Gastrocnemius medialis (tissue), 4 donors: ENCODE measurements at regions not wholly inside any gene's neighbourhood (a gene's known extent, or its start where the extent isn't known, plus 50 kb on each side); places are given as distances from the start of the nearest gene placed in this dataset.

Source experiments
- ATAC-seq, 2 donors: fragments of 150-250 bp; one replicate each; pipeline ENCODE4 v1.9.1; 2016
- DNase-seq, 2 donors: peaks; one replicate each; pipeline ENCODE4 v3.0.0-alpha.2; 2019
- H3K27ac ChIP-seq, 4 donors: fragments of 200-600 bp; sonication (generic); 1 replicate in 1 of 4; 2 replicates in 3 of 4; pipeline ENCODE4 v1.5.1; 2016 to 2018; ENCODE audit warnings: mild to moderate bottlenecking in 2 of 4, moderate library complexity in 1 of 4
- H3K27me3 ChIP-seq, 3 donors: fragments of 200-600 bp; sonication (generic) in 2 of 3; 1 replicate in 1 of 3; 2 replicates in 2 of 3; pipeline versions ENCODE4 v1.5.1 to v1.6.0; 2016 to 2019; ENCODE audit warnings: mild to moderate bottlenecking in 1 of 3, moderate library complexity in 1 of 3
- H3K36me3 ChIP-seq, 2 donors: fragments of 200-600 bp; sonication (generic) in 1 of 2; one replicate each; pipeline ENCODE4 v1.5.1; 2017 to 2018
- H3K4me1 ChIP-seq, 2 donors: fragments of 200-600 bp; sonication (generic) in 1 of 2; one replicate each; pipeline ENCODE4 v1.5.1; 2016 to 2017; ENCODE audit warnings: mild to moderate bottlenecking in 2 of 2
- H3K4me3 ChIP-seq, 4 donors: fragments of 200-600 bp; sonication (generic) in 3 of 4; 1 replicate in 1 of 4; 2 replicates in 3 of 4; pipeline ENCODE4 v1.5.1; 2016 to 2019; ENCODE audit warnings: mild to moderate bottlenecking in 2 of 4
- H3K9me3 ChIP-seq, 3 donors: fragments of 200-600 bp; sonication (generic) in 2 of 3; 1 replicate in 1 of 3; 2 replicates in 2 of 3; pipeline ENCODE4 v1.5.1; 2016 to 2019
- POLR2A ChIP-seq, 2 donors: fragments of 450-650 bp; IDR thresholded peaks; one replicate each; pipeline ENCODE4 v1.6.1; 2017; ENCODE audit warnings: antibody characterized with exemption in 2 of 2, mild to moderate bottlenecking in 2 of 2, moderate library complexity in 2 of 2
- in situ Hi-C, 4 donors: fragments of 200-750 bp; cut with MboI; loops; one replicate each; pipeline versions ENCODE4 v1.15.0 to v1.8.0; 2017; ENCODE audit warnings: low sequenced_read_pairs in 4 of 4
- intact Hi-C: fragments of 100-400 bp; cut with DNase I; formaldehyde crosslinking; loops from one replicate; pipeline ENCODE4 v1.15.1; 2023; ENCODE audit warnings: low total_unique reads
- TF ChIP-seq, protein P1 (sequence below), 5 experiments: fragments of 450-650 bp in 3 of 5; fragments of 200-600 bp in 2 of 5; sonication (generic) in 2 of 5; IDR thresholded peaks in 4 of 5; conservative IDR thresholded peaks in 1 of 5; 1 replicate in 4 of 5; 2 replicates in 1 of 5; pipeline ENCODE4 v1.5.1; 2016 to 2019; ENCODE audit warnings: antibody characterized with exemption in 5 of 5, mild to moderate bottlenecking in 3 of 5, moderate library complexity in 3 of 5

DNA sequence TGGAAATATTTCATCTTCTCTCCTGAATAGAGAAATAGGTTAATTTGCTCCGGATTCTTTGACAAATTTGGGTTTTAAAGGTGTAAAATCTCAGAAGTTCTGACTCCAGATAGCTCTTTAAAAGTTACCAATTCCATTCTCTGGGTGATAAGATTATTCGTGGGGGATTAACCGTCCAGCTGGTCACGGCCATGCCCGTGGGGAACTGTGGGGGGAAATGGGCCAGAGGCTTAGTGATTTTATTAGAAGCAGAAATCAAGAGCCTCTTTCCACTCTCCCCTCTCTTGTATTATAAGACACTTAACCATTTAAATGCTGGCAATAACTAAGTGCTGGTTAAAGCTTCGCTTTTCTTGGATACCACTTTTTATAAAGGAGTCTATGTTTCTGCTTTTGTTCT is 376.4 kb upstream of the KAZN start:
- DNase-seq: no peak
- no peaks in the 10 kb centered on the region for H3K36me3 ChIP-seq
- intact Hi-C loops: no loop called here
- H3K27me3 ChIP-seq: no peaks in the 10 kb centered on the region
- TF ChIP-seq, protein P1, sequence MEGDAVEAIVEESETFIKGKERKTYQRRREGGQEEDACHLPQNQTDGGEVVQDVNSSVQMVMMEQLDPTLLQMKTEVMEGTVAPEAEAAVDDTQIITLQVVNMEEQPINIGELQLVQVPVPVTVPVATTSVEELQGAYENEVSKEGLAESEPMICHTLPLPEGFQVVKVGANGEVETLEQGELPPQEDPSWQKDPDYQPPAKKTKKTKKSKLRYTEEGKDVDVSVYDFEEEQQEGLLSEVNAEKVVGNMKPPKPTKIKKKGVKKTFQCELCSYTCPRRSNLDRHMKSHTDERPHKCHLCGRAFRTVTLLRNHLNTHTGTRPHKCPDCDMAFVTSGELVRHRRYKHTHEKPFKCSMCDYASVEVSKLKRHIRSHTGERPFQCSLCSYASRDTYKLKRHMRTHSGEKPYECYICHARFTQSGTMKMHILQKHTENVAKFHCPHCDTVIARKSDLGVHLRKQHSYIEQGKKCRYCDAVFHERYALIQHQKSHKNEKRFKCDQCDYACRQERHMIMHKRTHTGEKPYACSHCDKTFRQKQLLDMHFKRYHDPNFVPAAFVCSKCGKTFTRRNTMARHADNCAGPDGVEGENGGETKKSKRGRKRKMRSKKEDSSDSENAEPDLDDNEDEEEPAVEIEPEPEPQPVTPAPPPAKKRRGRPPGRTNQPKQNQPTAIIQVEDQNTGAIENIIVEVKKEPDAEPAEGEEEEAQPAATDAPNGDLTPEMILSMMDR (IDR thresholded peaks at IDR 0.05 in 4 of 5, conservative IDR thresholded peaks at IDR 0.05 in 1 of 5): no peak
- no peak for TF ChIP-seq POLR2A (IDR thresholded peaks at IDR 0.05)
- ATAC-seq: no peak
- H3K4me3 ChIP-seq: no peak overlapping the region
- no peak overlapping the region for H3K27ac ChIP-seq
- H3K4me1 ChIP-seq: no peaks in the 10 kb centered on the region
- in situ Hi-C loops: no loop called here
- peaks cover 0 to 8% (median 0%) of the 10 kb centered on the region in 3 donors for H3K9me3 ChIP-seq

DNA sequence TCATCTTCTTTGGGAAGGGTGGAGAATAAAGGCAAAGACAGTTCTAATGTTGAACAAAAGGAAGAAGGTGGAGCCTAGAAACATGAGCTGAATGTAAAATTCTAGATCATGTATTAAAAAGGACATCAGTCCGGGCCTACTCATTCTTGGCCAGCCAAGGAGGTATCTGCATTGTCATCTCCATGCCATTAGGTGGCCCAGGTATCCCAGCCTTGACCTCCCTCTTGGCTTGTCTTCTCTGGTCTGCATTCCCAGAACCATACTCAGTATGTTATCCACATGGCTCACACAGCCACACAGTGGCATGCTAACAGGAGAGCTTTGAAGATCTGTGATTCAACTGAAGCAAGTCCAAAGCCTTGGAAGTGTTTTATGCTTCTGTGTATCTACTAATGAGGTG is 369.8 kb upstream of the KAZN start:
- Histone ChIP-seq H3K36me3 (no peaks in the 10 kb centered on the region), H3K27ac (no peak overlapping the region), H3K4me1 (no peaks in the 10 kb centered on the region), H3K27me3 (no peaks in the 10 kb centered on the region), H3K9me3 (no peaks in the 10 kb centered on the region), H3K4me3 (no peak overlapping the region)
- intact Hi-C loops (no loop called here), in situ Hi-C loops (no loop called here)
- ATAC-seq: no peak
- no peak for DNase-seq
- TF ChIP-seq, protein P1 (IDR thresholded peaks at IDR 0.05 in 4 of 5, conservative IDR thresholded peaks at IDR 0.05 in 1 of 5): no peak
- TF ChIP-seq POLR2A (IDR thresholded peaks at IDR 0.05): no peak

DNA sequence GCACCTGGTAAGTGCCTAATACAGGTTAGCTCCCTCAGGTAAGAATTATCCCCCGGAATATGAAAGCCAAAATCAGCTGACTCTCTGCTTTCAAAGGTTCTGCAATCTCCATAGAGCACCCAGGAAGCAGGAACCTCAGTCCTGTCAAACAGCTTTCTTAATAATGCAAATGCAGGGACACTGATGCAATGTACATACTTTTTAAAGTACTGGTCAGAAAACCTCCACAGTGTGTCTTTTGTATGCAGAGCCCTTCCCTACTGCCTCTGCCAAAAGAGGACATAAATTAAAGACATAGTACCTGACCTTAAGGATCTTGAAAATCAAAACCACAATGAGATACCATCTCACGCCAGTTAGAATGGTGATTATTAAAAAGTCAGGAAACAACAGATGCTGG is 365.0 kb upstream of the KAZN start:
- Histone ChIP-seq H3K27me3 (no peaks in the 10 kb centered on the region), H3K4me3 (no peak overlapping the region), H3K27ac (no peak overlapping the region), H3K9me3 (no peaks in the 10 kb centered on the region), H3K36me3 (no peaks in the 10 kb centered on the region), H3K4me1 (no peaks in the 10 kb centered on the region)
- intact Hi-C loops: no loop called here
- in situ Hi-C loops: no loop called here
- DNase-seq: no peak
- no peak for TF ChIP-seq POLR2A (IDR thresholded peaks at IDR 0.05)
- TF ChIP-seq, protein P1 (IDR thresholded peaks at IDR 0.05 in 4 of 5, conservative IDR thresholded peaks at IDR 0.05 in 1 of 5): no peak
- ATAC-seq: no peak

DNA sequence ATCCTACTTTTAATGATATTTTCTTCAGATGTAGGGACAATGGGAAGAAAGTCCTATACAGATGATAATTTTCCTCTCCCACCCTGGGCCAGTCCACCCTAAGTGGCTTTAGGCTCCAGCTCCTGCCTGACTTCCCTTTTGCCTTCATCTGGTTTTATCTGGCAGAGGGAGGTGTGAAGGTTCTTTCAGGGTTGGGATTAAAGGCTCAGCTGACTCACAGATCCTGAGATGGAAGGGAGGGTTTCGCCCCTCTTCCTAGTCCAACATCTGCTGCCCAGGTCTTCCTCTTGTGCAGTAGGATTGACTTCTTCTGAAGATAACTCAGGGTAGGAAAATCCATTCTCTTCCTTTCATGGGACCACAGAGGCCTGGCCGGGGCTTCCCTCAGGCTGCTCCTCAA is 362.4 kb upstream of the KAZN start:
- no peak for DNase-seq
- in situ Hi-C loops (no loop called here), intact Hi-C loops (no loop called here)
- H3K4me1 ChIP-seq: no peaks in the 10 kb centered on the region
- no peaks in the 10 kb centered on the region for H3K36me3 ChIP-seq
- ATAC-seq: no peak
- no peak overlapping the region for H3K4me3 ChIP-seq
- H3K9me3 ChIP-seq: no peaks in the 10 kb centered on the region
- TF ChIP-seq, protein P1 (IDR thresholded peaks at IDR 0.05 in 4 of 5, conservative IDR thresholded peaks at IDR 0.05 in 1 of 5): no peak
- no peak for TF ChIP-seq POLR2A (IDR thresholded peaks at IDR 0.05)
- H3K27me3 ChIP-seq: no peaks in the 10 kb centered on the region
- H3K27ac ChIP-seq: no peak overlapping the region
